PC-9 (cell line): ENCODE measurements at regions not wholly inside any gene's neighbourhood (a gene's known extent, or its start where the extent isn't known, plus 50 kb on each side); places are given as distances from the start of the nearest gene placed in this dataset.

Source experiments
- BruUV-seq: library from RNA; stranded (reverse); fragments of 400-500 nt; replicated peaks from 2 replicates; lab custom pipeline; 2021; lab: Mats Ljungman, UMichigan
- CTCF ChIA-PET: fragments of 300-600 bp; sonication (Branson Sonifier 250); formaldehyde crosslinking; loops from one replicate; lab custom pipeline; 2022; ENCODE audit warnings: antibody characterized with exemption; lab: Charles Lee
- POLR2A ChIA-PET: fragments of 300-600 bp; sonication (Branson Sonifier 250); formaldehyde crosslinking; loops from one replicate; lab custom pipeline; 2022; ENCODE audit warnings: antibody characterized with exemption; ENCODE audit not compliant: unreplicated experiment; lab: Charles Lee
- DNase-seq, 2 experiments: peaks; one replicate each; pipeline versions ENCODE4 v3.0.0 to v3.0.0-alpha.2; 2015 to 2022; ENCODE audit warnings: mixed read lengths in 1 of 2
- H2AFZ ChIP-seq: fragments of 200-600 bp; sonication (generic); 2 replicates; pipeline ENCODE4 v1.8.1; 2017; ENCODE audit warnings: antibody characterized with exemption
- H3F3A ChIP-seq: fragments of 200-600 bp; sonication (generic); 2 replicates; pipeline ENCODE4 v1.8.1; 2017; ENCODE audit warnings: antibody characterized with exemption, mild to moderate bottlenecking, low read depth; ENCODE audit not compliant: insufficient read depth
- H3K27ac ChIP-seq: fragments of 200-600 bp; sonication (generic); 2 replicates; pipeline ENCODE4 v1.6.1; 2016; ENCODE audit warnings: mixed run types
- H3K27me3 ChIP-seq: fragments of 200-600 bp; sonication (generic); 2 replicates; pipeline ENCODE4 v1.6.1; 2016; ENCODE audit warnings: low read depth, mixed run types; ENCODE audit not compliant: insufficient read depth
- H3K36me3 ChIP-seq: fragments of 200-600 bp; sonication (generic); 2 replicates; pipeline ENCODE4 v1.6.1; 2016; ENCODE audit warnings: low read depth, mixed run types
- H3K4me1 ChIP-seq: fragments of 200-600 bp; sonication (generic); replicated peaks from 2 replicates; pipeline ENCODE4 v1.6.1; 2016; ENCODE audit warnings: mixed run types; ENCODE audit not compliant: insufficient read depth
- H3K4me2 ChIP-seq: fragments of 200-600 bp; sonication (generic); 2 replicates; pipeline ENCODE4 v1.6.1; 2017; ENCODE audit warnings: mixed run types
- H3K4me3 ChIP-seq: fragments of 200-600 bp; sonication (generic); 2 replicates; pipeline ENCODE4 v1.6.1; 2016; ENCODE audit warnings: mixed run types
- H3K79me2 ChIP-seq: fragments of 200-600 bp; sonication (generic); 2 replicates; pipeline ENCODE4 v1.6.1; 2017; ENCODE audit warnings: low read depth, mixed run types
- H3K9me2 ChIP-seq: fragments of 200-600 bp; sonication (generic); 2 replicates; pipeline ENCODE4 v1.8.1; 2017; ENCODE audit warnings: mild to moderate bottlenecking; ENCODE audit not compliant: insufficient read depth
- H3K9me3 ChIP-seq: fragments of 200-600 bp; sonication (generic); 2 replicates; pipeline ENCODE4 v1.8.1; 2016; ENCODE audit warnings: low read depth; ENCODE audit not compliant: insufficient read depth
- H4K20me1 ChIP-seq: fragments of 200-600 bp; sonication (generic); 2 replicates; pipeline ENCODE4 v1.8.1; 2017; ENCODE audit not compliant: insufficient read depth
- EZH2 ChIP-seq: fragments of 200-600 bp; sonication (generic); IDR thresholded peaks from 2 replicates; pipeline ENCODE4 v1.8.0; 2017; ENCODE audit warnings: antibody characterized with exemption, low read depth
- intact Hi-C: fragments of 100-400 bp; cut with micrococcal nuclease; formaldehyde crosslinking; loops from one replicate; pipeline ENCODE4 v1.10.0; 2022; ENCODE audit not compliant: unreplicated experiment
- TF ChIP-seq, protein P1 (sequence below): fragments of 200-600 bp; sonication (generic); conservative IDR thresholded peaks from 2 replicates; pipeline ENCODE4 v1.6.1; 2017; ENCODE audit warnings: mixed run types, antibody characterized with exemption, mild to moderate bottlenecking, moderate library complexity

- Histone ChIP-seq H3K79me2 (no peaks in the 10 kb centered on the region), H3K27ac (no peak overlapping the region), H4K20me1 (no peaks in the 10 kb centered on the region), H3K27me3 (no peaks in the 10 kb centered on the region), H3K36me3 (no peaks in the 10 kb centered on the region), H3K9me2 (no peaks in the 10 kb centered on the region), H3K4me3 (no peak overlapping the region), H2AFZ (no peak overlapping the region), H3K9me3 (no peaks in the 10 kb centered on the region), H3F3A (no peaks in the 10 kb centered on the region), H3K4me1 (no peaks in the 10 kb centered on the region), H3K4me2 (no peak overlapping the region)
- CTCF ChIA-PET: no interaction called here
- DNase-seq: no peak
- no TSS peak for BruUV-seq
- intact Hi-C loops: no loop called here
- POLR2A ChIA-PET: no interaction called here
- TF ChIP-seq, protein P1, sequence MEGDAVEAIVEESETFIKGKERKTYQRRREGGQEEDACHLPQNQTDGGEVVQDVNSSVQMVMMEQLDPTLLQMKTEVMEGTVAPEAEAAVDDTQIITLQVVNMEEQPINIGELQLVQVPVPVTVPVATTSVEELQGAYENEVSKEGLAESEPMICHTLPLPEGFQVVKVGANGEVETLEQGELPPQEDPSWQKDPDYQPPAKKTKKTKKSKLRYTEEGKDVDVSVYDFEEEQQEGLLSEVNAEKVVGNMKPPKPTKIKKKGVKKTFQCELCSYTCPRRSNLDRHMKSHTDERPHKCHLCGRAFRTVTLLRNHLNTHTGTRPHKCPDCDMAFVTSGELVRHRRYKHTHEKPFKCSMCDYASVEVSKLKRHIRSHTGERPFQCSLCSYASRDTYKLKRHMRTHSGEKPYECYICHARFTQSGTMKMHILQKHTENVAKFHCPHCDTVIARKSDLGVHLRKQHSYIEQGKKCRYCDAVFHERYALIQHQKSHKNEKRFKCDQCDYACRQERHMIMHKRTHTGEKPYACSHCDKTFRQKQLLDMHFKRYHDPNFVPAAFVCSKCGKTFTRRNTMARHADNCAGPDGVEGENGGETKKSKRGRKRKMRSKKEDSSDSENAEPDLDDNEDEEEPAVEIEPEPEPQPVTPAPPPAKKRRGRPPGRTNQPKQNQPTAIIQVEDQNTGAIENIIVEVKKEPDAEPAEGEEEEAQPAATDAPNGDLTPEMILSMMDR: no peak
- no peak for TF ChIP-seq EZH2
Measured at GRCh38 chr18:43671431-43671830, 394.1 kb upstream of the SYT4 start.

DNA sequence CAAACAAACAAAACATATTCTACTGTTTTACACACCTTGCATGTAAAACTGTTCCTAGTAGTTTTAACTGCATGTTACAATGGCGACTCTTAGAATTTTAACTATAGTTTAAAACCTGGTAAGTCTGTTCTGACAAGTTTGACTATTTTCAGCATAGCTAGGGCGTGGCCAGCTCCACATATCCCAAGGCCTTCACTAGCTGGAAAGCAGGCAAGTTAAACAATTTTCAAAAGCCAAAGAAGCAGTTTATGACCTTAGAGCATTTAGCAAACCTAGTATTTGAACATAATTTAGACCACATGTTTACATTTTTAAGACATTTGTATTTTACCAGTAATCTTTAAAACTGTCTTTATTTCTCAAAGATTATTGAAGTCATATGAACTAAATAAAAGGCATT, 402.8 kb upstream of the SYT4 start:
- H3K9me3 ChIP-seq: no peaks in the 10 kb centered on the region
- H3K79me2 ChIP-seq: no peaks in the 10 kb centered on the region
- intact Hi-C loops: no loop called here
- no peak overlapping the region for H2AFZ ChIP-seq
- H3K27ac ChIP-seq: no peak overlapping the region
- no peaks in the 10 kb centered on the region for H3K36me3 ChIP-seq
- H3F3A ChIP-seq: no peaks in the 10 kb centered on the region
- no peak overlapping the region for H3K4me3 ChIP-seq
- DNase-seq: no peak
- no peaks in the 10 kb centered on the region for H3K9me2 ChIP-seq
- CTCF ChIA-PET: no interaction called here
- H3K4me2 ChIP-seq: no peak overlapping the region
- no peaks in the 10 kb centered on the region for H3K27me3 ChIP-seq
- H3K4me1 ChIP-seq: no peaks in the 10 kb centered on the region
- TF ChIP-seq, protein P1: no peak
- no peak for TF ChIP-seq EZH2
- BruUV-seq: no TSS peak
- POLR2A ChIA-PET: no interaction called here
- H4K20me1 ChIP-seq: no peaks in the 10 kb centered on the region

DNA sequence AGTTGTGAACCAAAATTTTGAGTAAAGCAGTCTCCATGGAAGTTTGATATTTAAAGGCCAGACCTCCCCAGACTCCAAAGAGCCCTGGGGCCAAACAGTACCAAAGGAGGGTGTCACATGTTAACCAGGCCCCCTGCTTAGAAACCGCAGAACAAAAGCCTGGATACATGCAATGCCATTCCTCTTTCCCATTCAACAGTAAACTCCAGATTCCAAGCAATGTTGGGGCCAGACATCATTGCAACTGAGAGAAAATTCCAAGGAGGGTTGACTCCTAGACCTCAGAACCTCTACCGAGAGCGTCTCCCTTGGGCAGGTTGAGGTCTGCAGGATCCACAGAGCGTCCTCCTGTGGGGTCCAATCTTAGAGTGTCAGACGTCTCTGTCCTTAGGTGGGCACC, 404.4 kb upstream of the SYT4 start:
- intact Hi-C loops: no loop called here
- TF ChIP-seq EZH2: no peak
- TF ChIP-seq, protein P1: no peak
- no peaks in the 10 kb centered on the region for H3K36me3 ChIP-seq
- H3K4me1 ChIP-seq: no peaks in the 10 kb centered on the region
- no peaks in the 10 kb centered on the region for H3K27me3 ChIP-seq
- H3K9me2 ChIP-seq: no peaks in the 10 kb centered on the region
- H3K79me2 ChIP-seq: no peaks in the 10 kb centered on the region
- no peak overlapping the region for H3K4me2 ChIP-seq
- no peaks in the 10 kb centered on the region for H4K20me1 ChIP-seq
- ChIA-PET POLR2A (no interaction called here), CTCF (no interaction called here)
- no peaks in the 10 kb centered on the region for H3F3A ChIP-seq
- H3K4me3 ChIP-seq: no peak overlapping the region
- H2AFZ ChIP-seq: no peak overlapping the region
- no peaks in the 10 kb centered on the region for H3K9me3 ChIP-seq
- DNase-seq: no peak
- H3K27ac ChIP-seq: no peak overlapping the region
- BruUV-seq: no TSS peak
